Endodermal cell (in vitro differentiated cells): ENCODE measurements at regions not wholly inside any gene's neighbourhood (a gene's known extent, or its start where the extent isn't known, plus 50 kb on each side); places are given as distances from the start of the nearest gene placed in this dataset.
A peak's percentile ranks its signal among the peaks of the same experiment; 100 is the strongest.

Source experiments
- DNase-seq: peaks from one replicate; pipeline ENCODE4 v3.0.0-alpha.2; 2017
- H3K27ac ChIP-seq: 2 replicates; pipeline ENCODE4 v1.5.1; 2013; ENCODE audit warnings: mild to moderate bottlenecking, low read depth, low read length, moderate library complexity
- H3K27me3 ChIP-seq: 2 replicates; pipeline ENCODE4 v1.6.1; 2013; ENCODE audit warnings: mild to moderate bottlenecking, low read length, moderate library complexity; ENCODE audit not compliant: insufficient read depth, control insufficient read depth, poor library complexity, severe bottlenecking
- H3K36me3 ChIP-seq: 2 replicates; pipeline ENCODE4 v1.7.0; 2013; ENCODE audit warnings: mild to moderate bottlenecking, low read length, moderate library complexity; ENCODE audit not compliant: control insufficient read depth, insufficient read depth
- H3K4me1 ChIP-seq: one replicate; pipeline ENCODE4 v1.7.0; 2013; ENCODE audit warnings: low read length; ENCODE audit not compliant: control insufficient read depth, insufficient read depth
- H3K4me3 ChIP-seq: 2 replicates; pipeline ENCODE4 v1.5.1; 2013; ENCODE audit warnings: mild to moderate bottlenecking, low read length, moderate library complexity
- H3K9ac ChIP-seq: 2 replicates; pipeline ENCODE4 v1.6.1; 2013; ENCODE audit warnings: mild to moderate bottlenecking, low read length, moderate library complexity; ENCODE audit not compliant: poor library complexity, severe bottlenecking; ENCODE audit errors: extremely low read depth
- H3K9me3 ChIP-seq: 2 replicates; pipeline ENCODE4 v1.6.1; 2013; ENCODE audit warnings: mild to moderate bottlenecking, low read length, moderate library complexity; ENCODE audit not compliant: control insufficient read depth
- H3K27ac Mint-ChIP-seq: 2 replicates; pipeline ENCODE4 v1.8.0; 2020; ENCODE audit warnings: mixed read lengths
- H3K27me3 Mint-ChIP-seq: 2 replicates; pipeline ENCODE4 v1.8.0; 2021; ENCODE audit warnings: mild to moderate bottlenecking, mixed read lengths; ENCODE audit not compliant: insufficient read depth
- H3K36me3 Mint-ChIP-seq: 2 replicates; pipeline ENCODE4 v1.8.0; 2020; ENCODE audit warnings: low read depth, mixed read lengths
- H3K4me1 Mint-ChIP-seq: 2 replicates; pipeline ENCODE4 v1.8.0; 2020; ENCODE audit warnings: mixed read lengths
- H3K4me3 Mint-ChIP-seq: 2 replicates; pipeline ENCODE4 v1.8.0; 2020; ENCODE audit warnings: mild to moderate bottlenecking, moderate library complexity, mixed read lengths
- H3K9me3 Mint-ChIP-seq: 2 replicates; pipeline ENCODE4 v1.8.0; 2020; ENCODE audit warnings: mild to moderate bottlenecking, mixed read lengths
- WGBS, 2 experiments: methylation state at CpG; one replicate each; pipeline versions ENCODE4 v1.1.5 to v1.1.7; 2013; ENCODE audit warnings: missing lambda C conversion rate in 2 of 2, mixed read lengths in 1 of 2; ENCODE audit not compliant: insufficient coverage in 1 of 2, insufficient read length in 1 of 2; 5-methylcytosine and 5-hydroxymethylcytosine counted together
- TF ChIP-seq, protein P1 (sequence below): fragments of 200-600 bp; sonication (generic); conservative IDR thresholded peaks from 2 replicates; pipeline ENCODE4 v1.5.0; 2021; ENCODE audit warnings: antibody characterized with exemption, mild to moderate bottlenecking

DNA sequence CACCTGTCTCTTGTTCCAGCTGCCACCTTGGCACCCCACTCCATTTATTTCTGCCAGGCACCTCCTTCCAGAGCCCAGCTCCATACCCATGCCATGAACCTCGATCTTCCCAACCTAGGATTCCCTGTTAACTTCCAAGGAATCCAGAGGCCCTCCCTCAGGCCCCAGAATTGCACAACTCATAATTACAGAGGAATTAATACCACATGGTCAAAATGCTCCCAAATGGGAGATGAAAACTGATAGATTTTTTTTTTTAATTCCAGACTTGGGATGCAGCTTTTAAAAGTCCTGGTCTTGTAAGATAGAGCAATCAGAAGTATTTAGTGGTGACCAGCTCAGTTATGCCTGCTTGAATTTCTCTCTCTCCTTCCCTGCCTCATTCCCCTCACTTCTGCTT lies 96.2 kb upstream of the CCDC112 start:
- Histone ChIP-seq H3K27ac (no peak overlapping the region), H3K9ac (no peak overlapping the region), H3K9me3 (no peaks in the 10 kb centered on the region), H3K36me3 (no peaks in the 10 kb centered on the region), H3K4me3 (no peak overlapping the region), H3K27me3 (peaks cover 10% of the 10 kb centered on the region), H3K4me1 (no peaks in the 10 kb centered on the region)
- H3K4me3 Mint-ChIP-seq: no peak overlapping the region
- peaks cover 4% of the 10 kb centered on the region for H3K9me3 Mint-ChIP-seq
- no peak overlapping the region for H3K27ac Mint-ChIP-seq
- WGBS, 2 experiments: 90% methylated on average over 1 of the region's 1 CpG; no CpG with 5 or more reads in 1 of the 2 experiments
- peaks cover 3% of the 10 kb centered on the region for H3K4me1 Mint-ChIP-seq
- DNase-seq: no peak
- H3K27me3 Mint-ChIP-seq: peaks cover 31% of the 10 kb centered on the region
- TF ChIP-seq, protein P1, sequence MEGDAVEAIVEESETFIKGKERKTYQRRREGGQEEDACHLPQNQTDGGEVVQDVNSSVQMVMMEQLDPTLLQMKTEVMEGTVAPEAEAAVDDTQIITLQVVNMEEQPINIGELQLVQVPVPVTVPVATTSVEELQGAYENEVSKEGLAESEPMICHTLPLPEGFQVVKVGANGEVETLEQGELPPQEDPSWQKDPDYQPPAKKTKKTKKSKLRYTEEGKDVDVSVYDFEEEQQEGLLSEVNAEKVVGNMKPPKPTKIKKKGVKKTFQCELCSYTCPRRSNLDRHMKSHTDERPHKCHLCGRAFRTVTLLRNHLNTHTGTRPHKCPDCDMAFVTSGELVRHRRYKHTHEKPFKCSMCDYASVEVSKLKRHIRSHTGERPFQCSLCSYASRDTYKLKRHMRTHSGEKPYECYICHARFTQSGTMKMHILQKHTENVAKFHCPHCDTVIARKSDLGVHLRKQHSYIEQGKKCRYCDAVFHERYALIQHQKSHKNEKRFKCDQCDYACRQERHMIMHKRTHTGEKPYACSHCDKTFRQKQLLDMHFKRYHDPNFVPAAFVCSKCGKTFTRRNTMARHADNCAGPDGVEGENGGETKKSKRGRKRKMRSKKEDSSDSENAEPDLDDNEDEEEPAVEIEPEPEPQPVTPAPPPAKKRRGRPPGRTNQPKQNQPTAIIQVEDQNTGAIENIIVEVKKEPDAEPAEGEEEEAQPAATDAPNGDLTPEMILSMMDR: no peak
- no peaks in the 10 kb centered on the region for H3K36me3 Mint-ChIP-seq

DNA sequence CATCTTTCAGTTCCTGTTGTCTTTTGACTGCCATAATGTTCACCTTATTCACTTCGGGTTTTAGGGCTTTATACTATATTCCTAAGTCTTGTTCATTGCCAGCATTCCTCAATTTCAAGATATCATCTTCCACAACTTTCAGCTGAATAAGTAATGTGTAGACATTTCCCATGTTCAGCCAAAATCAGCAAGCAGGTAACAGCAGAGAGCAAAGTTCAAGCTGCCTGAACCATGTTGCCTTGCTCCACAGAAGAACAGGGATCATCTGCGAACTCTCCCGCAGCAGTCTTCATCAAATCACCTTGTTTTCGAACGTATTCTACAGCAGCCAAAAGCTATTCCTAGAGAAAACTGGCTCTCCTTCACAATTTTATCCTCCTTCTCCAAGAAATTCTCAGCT lies 95.3 kb upstream of the CCDC112 start:
- H3K36me3 Mint-ChIP-seq: no peaks in the 10 kb centered on the region
- Histone ChIP-seq H3K4me3 (no peak overlapping the region), H3K27me3 (peaks cover 18% of the 10 kb centered on the region), H3K27ac (no peak overlapping the region), H3K9ac (no peak overlapping the region), H3K4me1 (no peaks in the 10 kb centered on the region), H3K9me3 (no peaks in the 10 kb centered on the region), H3K36me3 (no peaks in the 10 kb centered on the region)
- WGBS, 2 experiments: 89 to 90% methylated on average over 3 to 5 of the region's 5 CpGs
- TF ChIP-seq, protein P1: no peak
- H3K4me1 Mint-ChIP-seq: peaks cover 3% of the 10 kb centered on the region
- H3K27me3 Mint-ChIP-seq: peaks cover 39% of the 10 kb centered on the region
- DNase-seq: no peak
- H3K9me3 Mint-ChIP-seq: peaks cover 4% of the 10 kb centered on the region
- H3K4me3 Mint-ChIP-seq: no peak overlapping the region
- no peak overlapping the region for H3K27ac Mint-ChIP-seq

DNA sequence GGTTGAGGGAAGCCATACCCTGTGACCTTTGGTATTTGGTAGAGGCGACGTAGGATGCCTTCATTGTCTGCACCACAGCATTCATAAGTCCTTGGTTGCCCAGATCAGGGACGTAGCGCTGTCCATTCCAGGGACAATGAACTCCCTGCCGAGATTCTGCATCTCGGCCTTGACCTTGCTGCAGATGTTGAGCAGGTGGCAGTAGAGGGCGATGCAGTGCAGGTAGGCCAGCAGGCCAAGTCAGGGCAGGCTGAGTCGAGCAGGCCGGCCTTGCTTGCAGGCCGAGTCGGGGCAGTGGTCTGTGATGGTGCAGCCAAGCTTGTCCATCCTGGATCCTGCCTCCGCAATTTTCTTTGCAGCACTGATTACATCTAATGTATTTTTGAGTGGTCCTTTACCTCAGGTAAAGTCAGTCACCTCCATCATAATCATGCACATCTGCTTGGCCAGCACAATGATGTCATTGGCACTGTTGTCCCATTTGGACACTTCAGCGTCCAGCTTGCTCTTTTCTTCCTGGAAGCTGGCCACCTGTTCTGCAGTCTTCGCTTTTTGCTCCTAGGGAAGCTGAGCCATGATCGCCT lies 93.4 kb upstream of the CCDC112 start:
- no peaks in the 10 kb centered on the region for H3K9me3 ChIP-seq
- H3K4me1 Mint-ChIP-seq: peaks cover 3% of the 10 kb centered on the region
- H3K4me3 Mint-ChIP-seq: no peak overlapping the region
- H3K27ac ChIP-seq: no peak overlapping the region
- peaks cover 48% of the 10 kb centered on the region for H3K27me3 Mint-ChIP-seq
- H3K4me3 ChIP-seq: no peak overlapping the region
- WGBS, 2 experiments: 82 to 89% methylated on average over 10 to 15 of the region's 15 CpGs
- H3K9ac ChIP-seq: no peak overlapping the region
- peak; percentile 90 for DNase-seq
- no peak overlapping the region for H3K27ac Mint-ChIP-seq
- no peaks in the 10 kb centered on the region for H3K36me3 ChIP-seq
- H3K27me3 ChIP-seq: peaks cover 30% of the 10 kb centered on the region
- no peaks in the 10 kb centered on the region for H3K36me3 Mint-ChIP-seq
- TF ChIP-seq, protein P1: peak; percentile 81
- H3K4me1 ChIP-seq: no peaks in the 10 kb centered on the region
- H3K9me3 Mint-ChIP-seq: peaks cover 4% of the 10 kb centered on the region
